ENCODE measurements at regions not wholly inside any gene's neighbourhood (a gene's known extent, or its start where the extent isn't known, plus 50 kb on each side); places are given as distances from the start of the nearest gene placed in this dataset.

GRCh38 chr16:65788434-65789140 is 577.9 kb upstream of the CDH5 start:
- H3K27me3 ChIP-seq, result no peaks in the 10 kb centered on the region
- H3K27ac ChIP-seq, result no peak overlapping the region
- no peak for DNase-seq (ENCODE audit: low spot score in 2 of 2)
- TF ChIP-seq CTCF (IDR thresholded peaks at IDR 0.05) (no peak), POLR2AphosphoS5 (IDR thresholded peaks at IDR 0.05) (no peak), POLR2A (IDR thresholded peaks at IDR 0.05) (no peak), EP300 (IDR thresholded peaks at IDR 0.05) (no peak)
- peaks cover 7% of the 10 kb centered on the region for H3K4me1 ChIP-seq
- no peaks in the 10 kb centered on the region for H3K36me3 ChIP-seq
- H3K9me3 ChIP-seq, result no peaks in the 10 kb centered on the region
- no peak overlapping the region for H3K4me3 ChIP-seq
- 82% methylated on average over 4 of the region's 4 CpGs for WGBS

GRCh38 chr16:65787921-65788320 is 578.6 kb upstream of the CDH5 start:
- 91% methylated on average over 11 of the region's 11 CpGs for WGBS
- no peaks in the 10 kb centered on the region for H3K36me3 ChIP-seq
- peaks cover 13% of the 10 kb centered on the region for H3K4me1 ChIP-seq
- no peak overlapping the region for H3K27ac ChIP-seq
- TF ChIP-seq POLR2A (IDR thresholded peaks at IDR 0.05) (no peak), POLR2AphosphoS5 (IDR thresholded peaks at IDR 0.05) (no peak), EP300 (IDR thresholded peaks at IDR 0.05) (no peak), CTCF (IDR thresholded peaks at IDR 0.05) (no peak)
- H3K9me3 ChIP-seq, result no peaks in the 10 kb centered on the region
- no peak for DNase-seq (ENCODE audit: low spot score in 2 of 2)
- no peak overlapping the region for H3K4me3 ChIP-seq
- H3K27me3 ChIP-seq, result no peaks in the 10 kb centered on the region

DNA sequence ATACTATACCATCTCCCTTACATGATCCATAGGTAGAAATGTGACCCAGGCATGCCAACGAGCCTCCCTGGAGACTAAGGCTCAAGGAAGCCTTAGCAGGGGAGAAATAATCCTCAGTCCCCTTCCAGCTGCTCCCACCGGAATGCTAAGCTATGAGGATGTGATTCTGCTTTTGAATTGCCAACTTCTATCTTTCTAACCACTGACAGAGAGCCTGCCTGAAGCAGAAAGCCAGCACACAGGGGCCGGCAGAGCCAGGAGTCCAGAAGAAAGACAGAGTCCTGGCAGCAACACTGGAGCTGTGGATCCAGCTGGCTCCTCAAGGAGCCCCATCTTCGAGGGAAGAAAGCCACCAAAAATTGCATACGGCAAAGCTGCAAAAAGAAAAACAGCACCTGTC is 579.6 kb upstream of the CDH5 start:
- no peaks in the 10 kb centered on the region for H3K9me3 ChIP-seq
- H3K36me3 ChIP-seq, result no peaks in the 10 kb centered on the region
- H3K4me3 ChIP-seq, result no peak overlapping the region
- no peak for DNase-seq (ENCODE audit: low spot score in 2 of 2)
- H3K27ac ChIP-seq, result no peak overlapping the region
- WGBS, result 29% methylated on average over 5 of the region's 5 CpGs
- TF ChIP-seq CTCF (IDR thresholded peaks at IDR 0.05), result no peak
- no peak for TF ChIP-seq POLR2AphosphoS5 (IDR thresholded peaks at IDR 0.05)
- no peak for TF ChIP-seq EP300 (IDR thresholded peaks at IDR 0.05)
- TF ChIP-seq POLR2A (IDR thresholded peaks at IDR 0.05), result no peak
- peaks cover 19% of the 10 kb centered on the region for H3K4me1 ChIP-seq
- H3K27me3 ChIP-seq, result no peaks in the 10 kb centered on the region

DNA sequence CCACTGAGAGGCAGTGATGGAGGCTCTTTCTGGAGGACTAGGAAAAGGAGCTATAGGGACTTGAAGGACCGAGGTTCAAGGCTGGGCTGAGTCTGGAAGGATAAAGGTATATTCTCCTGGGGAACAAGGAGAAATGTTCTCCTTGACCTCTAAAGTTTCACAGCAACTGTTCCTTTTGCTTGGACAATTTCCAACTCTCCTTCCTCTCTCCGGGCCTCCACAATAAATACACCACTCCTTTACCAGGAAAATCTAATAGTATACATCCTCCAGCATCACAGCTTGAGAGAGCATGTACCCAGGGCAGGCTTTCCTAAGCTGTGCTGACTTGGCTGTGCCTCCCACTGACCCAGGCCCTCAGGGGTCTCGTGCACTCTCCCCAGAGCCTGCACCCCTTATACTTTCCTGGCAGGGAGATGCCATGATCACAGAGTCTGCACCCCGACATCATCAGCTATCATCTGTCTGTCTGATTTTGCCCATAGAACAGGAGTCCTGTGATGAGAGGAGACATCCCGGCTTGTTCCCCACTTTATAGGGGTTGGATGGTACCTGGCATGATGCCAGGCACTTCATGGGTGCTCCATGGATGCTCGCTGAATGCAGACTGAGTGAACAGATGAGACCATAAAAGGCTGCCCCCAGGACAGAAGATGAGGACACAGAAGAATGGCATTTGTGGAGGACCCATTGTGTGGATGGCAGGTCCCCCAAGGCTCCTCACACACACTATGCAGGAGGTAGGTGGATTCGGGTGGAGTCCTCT is 582.6 kb upstream of the CDH5 start:
- no peak for DNase-seq (ENCODE audit: low spot score in 2 of 2)
- H3K27me3 ChIP-seq, result no peaks in the 10 kb centered on the region

More for the DNA sequence above, 582.6 kb upstream of the CDH5 start:
- whole genome bisulfite sequencing, result 53% methylated on average over 6 of the region's 7 CpGs
- no peaks in the 10 kb centered on the region for H3K36me3 ChIP-seq
- no peak for TF ChIP-seq EP300 (IDR thresholded peaks at IDR 0.05)
- no peak for TF ChIP-seq CTCF (IDR thresholded peaks at IDR 0.05)
- TF ChIP-seq POLR2AphosphoS5 (IDR thresholded peaks at IDR 0.05), result no peak
- no peak for TF ChIP-seq POLR2A (IDR thresholded peaks at IDR 0.05)
- no peak overlapping the region for H3K4me3 ChIP-seq
- H3K4me1 ChIP-seq, result peaks cover 19% of the 10 kb centered on the region
- H3K9me3 ChIP-seq, result no peaks in the 10 kb centered on the region
- no peak overlapping the region for H3K27ac ChIP-seq

Data from suprapubic skin (tissue), 4 donors.